ENCODE measurements at regions not wholly inside any gene's neighbourhood (a gene's known extent, or its start where the extent isn't known, plus 50 kb on each side); places are given as distances from the start of the nearest gene placed in this dataset.

- Histone ChIP-seq H3K9ac (ENCODE audit: low read length) (no peak overlapping the region), H3K27ac (ENCODE audit: low read depth, low read length) (no peak overlapping the region), H3K36me3 (ENCODE audit: control insufficient read depth, insufficient read depth, low read length) (no peaks in the 10 kb centered on the region), H3K9me3 (ENCODE audit: control insufficient read depth, insufficient read depth, low read depth, low read length) (0 out of 2 replicates have a peak, but pooled peaks cover 5% of the 10 kb centered on the region), H3K4me3 (ENCODE audit: low read depth, low read length) (no peak overlapping the region), H3K4me1 (ENCODE audit: control insufficient read depth, insufficient read depth, low read length) (peaks cover 18% of the 10 kb centered on the region), H3K27me3 (ENCODE audit: control insufficient read depth, insufficient read depth, low read length) (no peaks in the 10 kb centered on the region)
Measured at GRCh38 chr5:142259758-142260157, 65.1 kb downstream of the SPRY4 start.

DNA sequence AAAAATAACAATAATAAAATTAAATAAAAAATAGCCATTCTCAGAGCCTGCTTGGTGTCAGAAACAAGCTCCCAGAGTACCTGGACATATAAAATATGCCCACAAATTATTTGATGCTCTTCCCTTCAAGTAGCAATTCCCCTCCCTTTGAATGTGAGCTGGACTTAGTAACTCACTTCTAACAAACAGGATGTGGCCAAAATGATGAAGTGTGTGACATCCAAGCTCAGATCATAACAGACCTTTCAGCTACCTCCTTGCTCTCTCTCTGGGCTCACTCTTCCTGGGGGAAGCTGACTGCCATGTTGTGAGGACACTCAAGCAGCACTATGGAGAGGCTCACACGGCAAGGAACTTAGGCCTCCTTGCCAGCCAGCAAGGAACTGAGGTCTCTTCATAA is 69.0 kb downstream of the SPRY4 start:
- peaks cover 16% of the 10 kb centered on the region; the same call in 1 of the 2 replicates for H3K4me1 ChIP-seq (ENCODE audit: control insufficient read depth, insufficient read depth, low read length)
- no peak overlapping the region for H3K4me3 ChIP-seq (ENCODE audit: low read depth, low read length)
- H3K27me3 ChIP-seq (ENCODE audit: control insufficient read depth, insufficient read depth, low read length), result no peaks in the 10 kb centered on the region
- H3K27ac ChIP-seq (ENCODE audit: low read depth, low read length), result no peak overlapping the region
- H3K9me3 ChIP-seq (ENCODE audit: control insufficient read depth, insufficient read depth, low read depth, low read length), result 0 out of 2 replicates have a peak, but pooled peaks cover 5% of the 10 kb centered on the region
- no peaks in the 10 kb centered on the region for H3K36me3 ChIP-seq (ENCODE audit: control insufficient read depth, insufficient read depth, low read length)
- no peak overlapping the region for H3K9ac ChIP-seq (ENCODE audit: low read length)

GRCh38 chr5:142254431-142254830 is 70.4 kb downstream of the SPRY4 start:
- Histone ChIP-seq H3K27ac (ENCODE audit: low read depth, low read length) (no peak overlapping the region), H3K27me3 (ENCODE audit: control insufficient read depth, insufficient read depth, low read length) (no peaks in the 10 kb centered on the region), H3K9ac (ENCODE audit: low read length) (no peak overlapping the region), H3K4me3 (ENCODE audit: low read depth, low read length) (no peak overlapping the region), H3K36me3 (ENCODE audit: control insufficient read depth, insufficient read depth, low read length) (no peaks in the 10 kb centered on the region), H3K4me1 (ENCODE audit: control insufficient read depth, insufficient read depth, low read length) (0 out of 2 replicates have a peak, but pooled peaks cover 4% of the 10 kb centered on the region), H3K9me3 (ENCODE audit: control insufficient read depth, insufficient read depth, low read depth, low read length) (0 out of 2 replicates have a peak, but pooled peaks cover 5% of the 10 kb centered on the region)

DNA sequence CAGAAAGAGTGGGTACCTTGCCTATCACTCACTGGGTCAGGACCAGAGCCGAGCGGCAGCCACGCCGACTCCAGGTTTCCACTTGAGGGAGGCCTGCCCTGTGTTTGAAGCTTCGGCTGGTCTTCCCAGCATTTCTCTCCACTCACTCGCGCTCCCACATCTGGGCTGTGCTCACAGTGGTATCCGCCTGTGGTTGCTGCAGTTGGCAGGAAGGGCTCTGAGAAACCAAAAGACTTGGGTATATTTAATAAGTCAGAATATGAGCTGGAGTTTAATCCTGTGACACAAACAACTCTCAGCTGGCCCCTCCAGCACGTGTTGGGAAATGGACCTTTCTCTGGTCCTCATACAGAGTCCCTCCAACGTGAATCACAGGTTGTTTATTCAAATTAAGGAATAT is 70.9 kb downstream of the SPRY4 start:
- Histone ChIP-seq H3K9ac (ENCODE audit: low read length) (no peak overlapping the region), H3K27ac (ENCODE audit: low read depth, low read length) (no peak overlapping the region), H3K9me3 (ENCODE audit: control insufficient read depth, insufficient read depth, low read depth, low read length) (0 out of 2 replicates have a peak, but pooled peaks cover 5% of the 10 kb centered on the region)

GRCh38 chr5:142250119-142250518 is 74.7 kb downstream of the SPRY4 start:
- no peaks in the 10 kb centered on the region for H3K27me3 ChIP-seq (ENCODE audit: control insufficient read depth, insufficient read depth, low read length)
- no peaks in the 10 kb centered on the region for H3K36me3 ChIP-seq (ENCODE audit: control insufficient read depth, insufficient read depth, low read length)
- H3K4me1 ChIP-seq (ENCODE audit: control insufficient read depth, insufficient read depth, low read length), result peaks cover 14% of the 10 kb centered on the region; the same call in 1 of the 2 replicates
- H3K27ac ChIP-seq (ENCODE audit: low read depth, low read length), result no peak overlapping the region
- no peak overlapping the region for H3K9ac ChIP-seq (ENCODE audit: low read length)
- no peaks in the 10 kb centered on the region for H3K9me3 ChIP-seq (ENCODE audit: control insufficient read depth, insufficient read depth, low read depth, low read length)
- H3K4me3 ChIP-seq (ENCODE audit: low read depth, low read length), result no peak overlapping the region

More for the DNA sequence above, 70.9 kb downstream of the SPRY4 start:
- Histone ChIP-seq H3K36me3 (ENCODE audit: control insufficient read depth, insufficient read depth, low read length) (no peaks in the 10 kb centered on the region), H3K27me3 (ENCODE audit: control insufficient read depth, insufficient read depth, low read length) (no peaks in the 10 kb centered on the region), H3K4me1 (ENCODE audit: control insufficient read depth, insufficient read depth, low read length) (peaks cover 4% of the 10 kb centered on the region; the same call in 1 of the 2 replicates), H3K4me3 (ENCODE audit: low read depth, low read length) (no peak overlapping the region)

- H3K4me3 ChIP-seq (ENCODE audit: low read depth, low read length), result no peak overlapping the region
- H3K9me3 ChIP-seq (ENCODE audit: control insufficient read depth, insufficient read depth, low read depth, low read length), result no peaks in the 10 kb centered on the region
- H3K27ac ChIP-seq (ENCODE audit: low read depth, low read length), result no peak overlapping the region
- no peak overlapping the region for H3K9ac ChIP-seq (ENCODE audit: low read length)
- peaks cover 11% of the 10 kb centered on the region; the same call in 1 of the 2 replicates for H3K4me1 ChIP-seq (ENCODE audit: control insufficient read depth, insufficient read depth, low read length)
- no peaks in the 10 kb centered on the region for H3K27me3 ChIP-seq (ENCODE audit: control insufficient read depth, insufficient read depth, low read length)
- H3K36me3 ChIP-seq (ENCODE audit: control insufficient read depth, insufficient read depth, low read length), result no peaks in the 10 kb centered on the region
Measured at GRCh38 chr5:142248853-142249462, 75.9 kb downstream of the SPRY4 start.

DNA sequence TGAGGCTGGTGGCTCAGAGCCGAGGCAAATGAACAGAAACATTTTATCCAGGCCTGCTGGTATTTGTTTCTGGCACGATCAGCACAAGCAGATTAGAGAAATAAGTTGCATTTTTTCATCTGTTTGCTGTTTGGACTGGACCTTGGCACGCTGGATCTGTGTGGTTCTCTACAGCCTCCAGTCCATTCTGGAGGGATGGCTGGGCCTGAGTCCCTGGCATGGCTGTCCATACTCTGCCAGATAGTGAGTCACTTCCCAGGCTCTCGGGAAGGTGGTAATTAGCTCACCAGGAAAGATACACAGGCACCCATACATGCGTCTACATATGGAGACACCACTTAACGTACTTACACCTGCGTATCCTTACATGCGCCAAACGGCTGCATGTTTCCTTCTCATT is 78.6 kb downstream of the SPRY4 start:
- peaks cover 4% of the 10 kb centered on the region; the same call in 1 of the 2 replicates for H3K9me3 ChIP-seq (ENCODE audit: control insufficient read depth, insufficient read depth, low read depth, low read length)
- H3K27me3 ChIP-seq (ENCODE audit: control insufficient read depth, insufficient read depth, low read length), result no peaks in the 10 kb centered on the region
- H3K27ac ChIP-seq (ENCODE audit: low read depth, low read length), result peak overlapping the region; percentile 42; the same call in 1 of the 2 replicates
- H3K9ac ChIP-seq (ENCODE audit: low read length), result no peak overlapping the region
- H3K4me1 ChIP-seq (ENCODE audit: control insufficient read depth, insufficient read depth, low read length), result peaks cover 9% of the 10 kb centered on the region; the same call in 1 of the 2 replicates
- no peaks in the 10 kb centered on the region for H3K36me3 ChIP-seq (ENCODE audit: control insufficient read depth, insufficient read depth, low read length)
- H3K4me3 ChIP-seq (ENCODE audit: low read depth, low read length), result no peak overlapping the region

- Histone ChIP-seq H3K36me3 (ENCODE audit: control insufficient read depth, insufficient read depth, low read length) (no peaks in the 10 kb centered on the region), H3K9me3 (ENCODE audit: control insufficient read depth, insufficient read depth, low read depth, low read length) (peaks cover 4% of the 10 kb centered on the region; the same call in 1 of the 2 replicates), H3K27ac (ENCODE audit: low read depth, low read length) (peak overlapping the region; percentile 42; the same call in 1 of the 2 replicates), H3K4me1 (ENCODE audit: control insufficient read depth, insufficient read depth, low read length) (peaks cover 9% of the 10 kb centered on the region; the same call in 1 of the 2 replicates), H3K9ac (ENCODE audit: low read length) (peak overlapping the region; percentile 15), H3K4me3 (ENCODE audit: low read depth, low read length) (no peak overlapping the region), H3K27me3 (ENCODE audit: control insufficient read depth, insufficient read depth, low read length) (no peaks in the 10 kb centered on the region)
Measured at GRCh38 chr5:142245786-142246185, 79.0 kb downstream of the SPRY4 start.

DNA sequence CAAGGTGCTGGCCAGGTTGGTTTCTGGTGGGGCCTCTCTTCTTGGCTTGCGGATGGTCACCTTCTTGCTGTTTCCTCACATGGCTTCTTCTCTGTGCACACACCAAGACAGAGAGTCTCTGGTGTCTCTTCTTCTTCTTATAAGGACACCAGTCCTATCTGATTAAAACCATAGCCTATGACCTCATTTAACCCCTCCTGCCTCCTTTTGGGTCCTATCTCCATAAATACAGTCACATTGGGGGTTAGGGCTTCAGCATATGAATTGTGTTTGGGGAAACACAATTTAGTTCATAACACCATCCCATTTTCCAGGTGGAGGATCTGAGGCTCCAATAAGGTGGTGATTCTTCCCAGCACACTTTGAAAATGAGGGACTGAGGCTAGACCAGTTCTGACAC is 80.4 kb downstream of the SPRY4 start:
- Histone ChIP-seq H3K4me3 (ENCODE audit: low read depth, low read length) (no peak overlapping the region), H3K9me3 (ENCODE audit: control insufficient read depth, insufficient read depth, low read depth, low read length) (peaks cover 4% of the 10 kb centered on the region; the same call in 1 of the 2 replicates), H3K27ac (ENCODE audit: low read depth, low read length) (no peak overlapping the region), H3K4me1 (ENCODE audit: control insufficient read depth, insufficient read depth, low read length) (peaks cover 9% of the 10 kb centered on the region; the same call in 1 of the 2 replicates), H3K36me3 (ENCODE audit: control insufficient read depth, insufficient read depth, low read length) (no peaks in the 10 kb centered on the region), H3K27me3 (ENCODE audit: control insufficient read depth, insufficient read depth, low read length) (no peaks in the 10 kb centered on the region), H3K9ac (ENCODE audit: low read length) (no peak overlapping the region)

DNA sequence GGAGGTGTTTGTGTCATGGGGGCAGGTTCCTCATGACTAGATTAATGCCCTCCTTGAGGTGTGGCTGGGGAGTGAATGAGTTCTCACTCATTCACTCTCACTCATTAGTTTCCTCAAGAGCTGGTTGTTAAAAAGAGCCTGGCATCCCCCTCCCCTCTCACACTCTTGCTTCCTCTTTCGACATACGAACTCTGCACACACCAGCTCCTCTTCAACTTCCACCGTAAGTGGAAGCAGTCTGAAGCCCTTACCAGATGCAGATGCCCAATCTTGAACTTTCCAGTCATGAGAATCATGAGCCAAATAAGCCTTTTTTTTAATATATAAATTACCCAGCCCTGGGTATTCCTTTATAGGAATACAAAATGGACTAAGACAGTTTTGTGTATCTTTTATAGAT is 82.5 kb downstream of the SPRY4 start:
- no peaks in the 10 kb centered on the region for H3K27me3 ChIP-seq (ENCODE audit: control insufficient read depth, insufficient read depth, low read length)
- H3K27ac ChIP-seq (ENCODE audit: low read depth, low read length), result no peak overlapping the region
- no peak overlapping the region for H3K4me3 ChIP-seq (ENCODE audit: low read depth, low read length)

GRCh38 chr5:142239394-142240159 is 85.2 kb downstream of the SPRY4 start:
- H3K9ac ChIP-seq (ENCODE audit: low read length), result no peak overlapping the region
- H3K27ac ChIP-seq (ENCODE audit: low read depth, low read length), result no peak overlapping the region
- no peaks in the 10 kb centered on the region for H3K27me3 ChIP-seq (ENCODE audit: control insufficient read depth, insufficient read depth, low read length)
- peaks cover 4% of the 10 kb centered on the region; the same call in 1 of the 2 replicates for H3K9me3 ChIP-seq (ENCODE audit: control insufficient read depth, insufficient read depth, low read depth, low read length)
- peaks cover 20% of the 10 kb centered on the region for H3K4me1 ChIP-seq (ENCODE audit: control insufficient read depth, insufficient read depth, low read length)
- no peak overlapping the region for H3K4me3 ChIP-seq (ENCODE audit: low read depth, low read length)
- no peaks in the 10 kb centered on the region for H3K36me3 ChIP-seq (ENCODE audit: control insufficient read depth, insufficient read depth, low read length)

More for the DNA sequence above, 82.5 kb downstream of the SPRY4 start:
- no peak overlapping the region for H3K9ac ChIP-seq (ENCODE audit: low read length)
- peaks cover 9% of the 10 kb centered on the region; the same call in 1 of the 2 replicates for H3K4me1 ChIP-seq (ENCODE audit: control insufficient read depth, insufficient read depth, low read length)
- H3K36me3 ChIP-seq (ENCODE audit: control insufficient read depth, insufficient read depth, low read length), result no peaks in the 10 kb centered on the region
- H3K9me3 ChIP-seq (ENCODE audit: control insufficient read depth, insufficient read depth, low read depth, low read length), result peaks cover 4% of the 10 kb centered on the region; the same call in 1 of the 2 replicates

Data from HUES6 (cell line).